ENCODE measurements at regions not wholly inside any gene's neighbourhood (a gene's known extent, or its start where the extent isn't known, plus 50 kb on each side); places are given as distances from the start of the nearest gene placed in this dataset.

- no peaks in the 10 kb centered on the region for H3K27me3 ChIP-seq (ENCODE audit: control insufficient read depth, extremely low read depth, insufficient read depth, low read length)
- no peaks in the 10 kb centered on the region for H4K20me1 ChIP-seq (ENCODE audit: control insufficient read depth, extremely low read depth, insufficient read depth, low read length)
- TF ChIP-seq CTCF (optimal IDR thresholded peaks at IDR 0.05 in 1 of 3, IDR thresholded peaks at IDR 0.05 in 1 of 3, conservative IDR thresholded peaks at IDR 0.05 in 1 of 3; ENCODE audit: extremely low read depth in 1 of 3, insufficient read depth in 2 of 3, low read length in 3 of 3) (no peak), EZH2 (IDR thresholded peaks at IDR 0.05; ENCODE audit: low read length) (no peak)
- H3K27ac ChIP-seq (ENCODE audit: control insufficient read depth, insufficient read depth, low read length): peak overlapping the region; percentile 75
- peaks cover 29% of the 10 kb centered on the region for H3K4me1 ChIP-seq (ENCODE audit: control insufficient read depth, extremely low read depth, insufficient read depth, low read length)
- H2AFZ ChIP-seq (ENCODE audit: control insufficient read depth, low read length): peak overlapping the region; percentile 87
- H3K79me2 ChIP-seq (ENCODE audit: control insufficient read depth, insufficient read depth, low read length): no peaks in the 10 kb centered on the region
- peak overlapping the region; percentile 58 for H3K9ac ChIP-seq (ENCODE audit: control insufficient read depth, extremely low read depth, insufficient read depth, low read length)
- FAIRE-seq (peak; percentile 80), DNase-seq (ENCODE audit: low read depth, low spot score) (peak; percentile 73)
- no peak overlapping the region for H3K4me3 ChIP-seq (ENCODE audit: control insufficient read depth in 2 of 3, extremely low read depth in 1 of 3, insufficient read depth in 2 of 3, low read depth in 1 of 3, low read length in 3 of 3)
- no peaks in the 10 kb centered on the region for H3K36me3 ChIP-seq (ENCODE audit: control insufficient read depth in 2 of 2, extremely low read depth in 1 of 2, insufficient read depth in 2 of 2, low read length in 2 of 2)
- no peaks in the 10 kb centered on the region for H3K9me3 ChIP-seq (ENCODE audit: control insufficient read depth, low read depth, low read length)
- dilution Hi-C loops (cut with MboI; ENCODE audit: extremely low pct_ligation_motif_present, low sequenced_read_pairs): no loop called here
- no peaks in the 10 kb centered on the region for H3K9me1 ChIP-seq (ENCODE audit: control insufficient read depth, extremely low read depth, insufficient read depth, low read length)
- peak overlapping the region; percentile 51 for H3K4me2 ChIP-seq (ENCODE audit: control insufficient read depth, extremely low read depth, insufficient read depth, low read depth, low read length)
Measured at GRCh38 chr6:11921017-11921438, 91.1 kb upstream of the HIVEP1 start.

- H3K36me3 ChIP-seq (ENCODE audit: control insufficient read depth in 2 of 2, extremely low read depth in 1 of 2, insufficient read depth in 2 of 2, low read length in 2 of 2): no peaks in the 10 kb centered on the region
- DNase-seq (ENCODE audit: low read depth, low spot score) (no peak), FAIRE-seq (peak; percentile 9)
- peak overlapping the region; percentile 34 for H3K9ac ChIP-seq (ENCODE audit: control insufficient read depth, extremely low read depth, insufficient read depth, low read length)
- peak overlapping the region; percentile 50 for H2AFZ ChIP-seq (ENCODE audit: control insufficient read depth, low read length)
- no peak overlapping the region for H3K4me3 ChIP-seq (ENCODE audit: control insufficient read depth in 2 of 3, extremely low read depth in 1 of 3, insufficient read depth in 2 of 3, low read depth in 1 of 3, low read length in 3 of 3)
- H3K27ac ChIP-seq (ENCODE audit: control insufficient read depth, insufficient read depth, low read length): peak overlapping the region; percentile 75
- no peaks in the 10 kb centered on the region for H3K27me3 ChIP-seq (ENCODE audit: control insufficient read depth, extremely low read depth, insufficient read depth, low read length)
- no peaks in the 10 kb centered on the region for H4K20me1 ChIP-seq (ENCODE audit: control insufficient read depth, extremely low read depth, insufficient read depth, low read length)
- TF ChIP-seq CTCF (optimal IDR thresholded peaks at IDR 0.05 in 1 of 3, IDR thresholded peaks at IDR 0.05 in 1 of 3, conservative IDR thresholded peaks at IDR 0.05 in 1 of 3; ENCODE audit: extremely low read depth in 1 of 3, insufficient read depth in 2 of 3, low read length in 3 of 3) (no peak), EZH2 (IDR thresholded peaks at IDR 0.05; ENCODE audit: low read length) (no peak)
- no peaks in the 10 kb centered on the region for H3K9me1 ChIP-seq (ENCODE audit: control insufficient read depth, extremely low read depth, insufficient read depth, low read length)
- H3K4me2 ChIP-seq (ENCODE audit: control insufficient read depth, extremely low read depth, insufficient read depth, low read depth, low read length): peak overlapping the region; percentile 51
- no peaks in the 10 kb centered on the region for H3K9me3 ChIP-seq (ENCODE audit: control insufficient read depth, low read depth, low read length)
- H3K79me2 ChIP-seq (ENCODE audit: control insufficient read depth, insufficient read depth, low read length): no peaks in the 10 kb centered on the region
- peaks cover 29% of the 10 kb centered on the region for H3K4me1 ChIP-seq (ENCODE audit: control insufficient read depth, extremely low read depth, insufficient read depth, low read length)
- dilution Hi-C loops (cut with MboI; ENCODE audit: extremely low pct_ligation_motif_present, low sequenced_read_pairs): no loop called here
Measured at GRCh38 chr6:11920566-11920965, 91.5 kb upstream of the HIVEP1 start.
